SU-DHL-6 (cell line): ENCODE measurements at regions not wholly inside any gene's neighbourhood (a gene's known extent, or its start where the extent isn't known, plus 50 kb on each side); places are given as distances from the start of the nearest gene placed in this dataset.

ENCODE experiments used
- H2AFZ ChIP-seq: fragments of 200-600 bp; sonication (generic); 2 replicates; pipeline ENCODE4 v1.6.1; 2014; ENCODE audit warnings: low read depth, mild to moderate bottlenecking, moderate library complexity, mixed read lengths, antibody characterized with exemption, low read length; ENCODE audit not compliant: severe bottlenecking
- H3F3A ChIP-seq: fragments of 200-600 bp; shearing (Covaris generic); 2 replicates; pipeline ENCODE4 v1.6.0; 2016; ENCODE audit warnings: antibody characterized with exemption, mild to moderate bottlenecking; ENCODE audit not compliant: insufficient read depth
- H3K27ac ChIP-seq: fragments of 200-600 bp; sonication (generic); 2 replicates; pipeline ENCODE4 v1.5.1; 2016; ENCODE audit warnings: low read depth, mild to moderate bottlenecking, low read length, moderate library complexity, mixed read lengths
- H3K27me3 ChIP-seq: fragments of 200-600 bp; sonication (generic), shearing (Covaris generic); 2 replicates; pipeline ENCODE4 v1.6.0; 2014; ENCODE audit warnings: mild to moderate bottlenecking, low read length
- H3K36me3 ChIP-seq: fragments of 200-600 bp; sonication (generic); 2 replicates; pipeline ENCODE4 v1.6.1; 2014; ENCODE audit warnings: mild to moderate bottlenecking, low read length, mixed read lengths
- H3K4me2 ChIP-seq: fragments of 300-600, 200-600 bp; shearing (Covaris generic), sonication (generic); 2 replicates; pipeline ENCODE4 v1.6.0; 2014; ENCODE audit warnings: low read length, low read depth, mild to moderate bottlenecking; ENCODE audit not compliant: poor library complexity, severe bottlenecking
- H3K4me3 ChIP-seq: fragments of 200-600 bp; sonication (generic); 2 replicates; pipeline ENCODE4 v1.5.1; 2014; ENCODE audit warnings: antibody characterized with exemption, low read length, mild to moderate bottlenecking, mixed read lengths; ENCODE audit not compliant: insufficient read depth, poor library complexity, severe bottlenecking
- H3K79me2 ChIP-seq: fragments of 200-600 bp; sonication (generic); 2 replicates; pipeline ENCODE4 v1.6.1; 2014; ENCODE audit warnings: mild to moderate bottlenecking, low read length, moderate library complexity; ENCODE audit not compliant: insufficient read depth
- H3K9ac ChIP-seq: fragments of 200-600 bp; sonication (generic); 2 replicates; pipeline ENCODE4 v1.7.0; 2014; ENCODE audit warnings: mild to moderate bottlenecking, low read length
- H3K9me2 ChIP-seq: fragments of 200-600 bp; sonication (generic); replicated peaks from 2 replicates; pipeline ENCODE4 v1.6.1; 2014; ENCODE audit warnings: low read length; ENCODE audit not compliant: insufficient read depth
- H3K9me3 ChIP-seq: fragments of 200-600 bp; sonication (generic); 2 replicates; pipeline ENCODE4 v1.6.1; 2014; ENCODE audit warnings: low read length, mixed read lengths; ENCODE audit not compliant: insufficient read depth
- H4K20me1 ChIP-seq: fragments of 200-600 bp; sonication (generic); 2 replicates; pipeline ENCODE4 v1.6.1; 2014; ENCODE audit warnings: low read depth, mild to moderate bottlenecking, antibody characterized with exemption, low read length, moderate library complexity, mixed read lengths
- CTCF ChIP-seq: fragments of 200-600 bp; sonication (generic); IDR thresholded peaks from one replicate; pipeline ENCODE4 v1.5.1; 2017; ENCODE audit warnings: antibody characterized with exemption, mild to moderate bottlenecking, low read length, moderate library complexity; ENCODE audit not compliant: insufficient read depth, poor library complexity, severe bottlenecking
- EZH2phosphoT487 ChIP-seq: fragments of 200-600 bp; sonication (generic), shearing (Covaris generic); conservative IDR thresholded peaks from 2 replicates; pipeline ENCODE4 v1.6.1; 2018; ENCODE audit warnings: mild to moderate bottlenecking, antibody characterized with exemption, low read length, moderate library complexity, mixed read lengths

- Histone ChIP-seq H3K9me2 (no peaks in the 10 kb centered on the region; the same call in 1 of the 2 replicates), H2AFZ (no peak overlapping the region)
- no peak for TF ChIP-seq EZH2phosphoT487
- no peak for TF ChIP-seq CTCF
These were observed 170.6 kb upstream of the MRPS30 start for GRCh38 chr5:44637916-44638869.

GRCh38 chr5:44632344-44632743, 176.4 kb upstream of the MRPS30 start:
- no peaks in the 10 kb centered on the region for H4K20me1 ChIP-seq
- H3K9me3 ChIP-seq: no peaks in the 10 kb centered on the region
- TF ChIP-seq EZH2phosphoT487: no peak
- TF ChIP-seq CTCF: no peak
- H3K4me2 ChIP-seq: no peak overlapping the region
- no peaks in the 10 kb centered on the region; the same call in 1 of the 2 replicates for H3K9me2 ChIP-seq
- H3K9ac ChIP-seq: no peak overlapping the region
- no peak overlapping the region for H3K4me3 ChIP-seq
- no peaks in the 10 kb centered on the region for H3K79me2 ChIP-seq
- H3K36me3 ChIP-seq: no peaks in the 10 kb centered on the region
- no peak overlapping the region for H2AFZ ChIP-seq
- no peak overlapping the region for H3K27ac ChIP-seq
- H3F3A ChIP-seq: no peaks in the 10 kb centered on the region
- H3K27me3 ChIP-seq: no peaks in the 10 kb centered on the region

More at GRCh38 chr5:44637916-44638869, 170.6 kb upstream of the MRPS30 start:
- Histone ChIP-seq H3K79me2 (no peaks in the 10 kb centered on the region), H3K9me3 (no peaks in the 10 kb centered on the region), H3K4me3 (no peak overlapping the region), H3F3A (no peaks in the 10 kb centered on the region), H4K20me1 (no peaks in the 10 kb centered on the region), H3K4me2 (no peak overlapping the region), H3K27me3 (no peaks in the 10 kb centered on the region), H3K27ac (no peak overlapping the region), H3K9ac (no peak overlapping the region), H3K36me3 (no peaks in the 10 kb centered on the region)

GRCh38 chr5:44626846-44627245, 181.9 kb upstream of the MRPS30 start:
- Histone ChIP-seq H4K20me1 (no peaks in the 10 kb centered on the region), H3K9ac (no peak overlapping the region), H2AFZ (no peak overlapping the region), H3K27me3 (no peaks in the 10 kb centered on the region), H3K9me2 (0 out of 2 replicates have a peak, but pooled peaks cover 3% of the 10 kb centered on the region), H3K9me3 (no peaks in the 10 kb centered on the region), H3K27ac (no peak overlapping the region), H3K4me3 (no peak overlapping the region), H3F3A (no peaks in the 10 kb centered on the region), H3K4me2 (no peak overlapping the region), H3K79me2 (no peaks in the 10 kb centered on the region), H3K36me3 (no peaks in the 10 kb centered on the region)
- TF ChIP-seq CTCF (no peak), EZH2phosphoT487 (no peak)
